Right atrium auricular region (tissue), 2 donors: ENCODE measurements at regions not wholly inside any gene's neighbourhood (a gene's known extent, or its start where the extent isn't known, plus 50 kb on each side); places are given as distances from the start of the nearest gene placed in this dataset.

Experiments used
- DNase-seq: peaks from one replicate; pipeline ENCODE4 v3.0.0-alpha.2; 2019; ENCODE audit warnings: low spot score
- H3K27ac ChIP-seq, 2 donors: fragments of 200-600 bp; sonication (generic); 1 replicate in 1 of 2; 2 replicates in 1 of 2; pipeline ENCODE4 v1.5.1; 2016 to 2019
- H3K27me3 ChIP-seq, 2 donors: fragments of 200-600 bp; sonication (generic); one replicate each; pipeline versions ENCODE4 v1.5.1 to v1.6.0; 2017 to 2019
- H3K36me3 ChIP-seq: fragments of 200-600 bp; sonication (generic); one replicate; pipeline ENCODE4 v1.5.1; 2016
- H3K4me1 ChIP-seq, 2 donors: fragments of 200-600 bp; sonication (generic); one replicate each; pipeline versions ENCODE4 v1.5.1 to v1.6.0; 2017 to 2019
- H3K4me3 ChIP-seq, 2 donors: fragments of 200-600 bp; sonication (generic); 1 replicate in 1 of 2; 2 replicates in 1 of 2; pipeline ENCODE4 v1.5.1; 2017 to 2019; ENCODE audit warnings: mild to moderate bottlenecking in 1 of 2, moderate library complexity in 1 of 2
- H3K9me3 ChIP-seq, 2 donors: fragments of 200-600 bp; sonication (generic); one replicate each; pipeline ENCODE4 v1.5.1; 2019
- TF ChIP-seq, protein P1 (sequence below), 2 donors: fragments of 200-600 bp; sonication (generic); IDR thresholded peaks; one replicate each; pipeline ENCODE4 v1.5.1; 2019; ENCODE audit warnings: antibody characterized with exemption in 2 of 2

- no peak for DNase-seq
- TF ChIP-seq, protein P1, sequence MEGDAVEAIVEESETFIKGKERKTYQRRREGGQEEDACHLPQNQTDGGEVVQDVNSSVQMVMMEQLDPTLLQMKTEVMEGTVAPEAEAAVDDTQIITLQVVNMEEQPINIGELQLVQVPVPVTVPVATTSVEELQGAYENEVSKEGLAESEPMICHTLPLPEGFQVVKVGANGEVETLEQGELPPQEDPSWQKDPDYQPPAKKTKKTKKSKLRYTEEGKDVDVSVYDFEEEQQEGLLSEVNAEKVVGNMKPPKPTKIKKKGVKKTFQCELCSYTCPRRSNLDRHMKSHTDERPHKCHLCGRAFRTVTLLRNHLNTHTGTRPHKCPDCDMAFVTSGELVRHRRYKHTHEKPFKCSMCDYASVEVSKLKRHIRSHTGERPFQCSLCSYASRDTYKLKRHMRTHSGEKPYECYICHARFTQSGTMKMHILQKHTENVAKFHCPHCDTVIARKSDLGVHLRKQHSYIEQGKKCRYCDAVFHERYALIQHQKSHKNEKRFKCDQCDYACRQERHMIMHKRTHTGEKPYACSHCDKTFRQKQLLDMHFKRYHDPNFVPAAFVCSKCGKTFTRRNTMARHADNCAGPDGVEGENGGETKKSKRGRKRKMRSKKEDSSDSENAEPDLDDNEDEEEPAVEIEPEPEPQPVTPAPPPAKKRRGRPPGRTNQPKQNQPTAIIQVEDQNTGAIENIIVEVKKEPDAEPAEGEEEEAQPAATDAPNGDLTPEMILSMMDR (IDR thresholded peaks at IDR 0.05): no peak
- H3K36me3 ChIP-seq: no peaks in the 10 kb centered on the region
- no peaks in the 10 kb centered on the region for H3K9me3 ChIP-seq
- H3K4me1 ChIP-seq: peaks cover 0 to 13% of the 10 kb centered on the region in 2 donors
- no peak overlapping the region for H3K27ac ChIP-seq
- H3K4me3 ChIP-seq: no peak overlapping the region
- H3K27me3 ChIP-seq: no peaks in the 10 kb centered on the region
These were observed 226.3 kb upstream of the PPARGC1A start for GRCh38 chr4:24116107-24116506.

DNA sequence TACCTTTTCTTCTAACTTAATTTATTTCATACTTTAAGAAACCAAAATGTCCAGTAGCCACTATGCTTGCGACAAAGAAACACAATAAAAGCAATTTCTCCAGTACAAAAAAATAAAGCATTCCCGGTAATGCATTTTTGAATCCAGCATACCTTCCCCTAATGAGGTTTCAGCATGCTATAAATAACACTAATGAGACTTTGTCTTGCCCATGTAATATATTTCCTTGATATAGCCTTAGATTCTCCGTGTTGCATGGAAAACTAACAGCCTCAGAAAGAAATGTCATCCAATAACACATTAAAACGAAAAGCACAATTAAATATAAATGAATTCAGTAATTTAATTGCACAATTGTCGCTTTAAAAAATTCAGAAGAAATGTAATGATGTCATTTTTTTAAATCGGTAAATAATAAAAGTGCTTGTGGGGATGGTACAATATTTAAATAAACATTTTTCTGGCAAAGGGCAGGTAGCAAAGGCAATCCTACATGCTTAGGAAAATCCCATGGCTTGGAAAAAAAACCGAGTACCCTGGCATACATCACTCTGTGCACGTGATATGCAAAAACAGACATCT, 225.2 kb upstream of the PPARGC1A start:
- no peaks in the 10 kb centered on the region for H3K9me3 ChIP-seq
- no peak overlapping the region for H3K4me3 ChIP-seq
- no peak overlapping the region for H3K27ac ChIP-seq
- TF ChIP-seq, protein P1 (IDR thresholded peaks at IDR 0.05): no peak
- no peaks in the 10 kb centered on the region for H3K36me3 ChIP-seq
- no peaks in the 10 kb centered on the region for H3K27me3 ChIP-seq
- H3K4me1 ChIP-seq: peaks cover 0 to 13% of the 10 kb centered on the region in 2 donors
- no peak for DNase-seq

DNA sequence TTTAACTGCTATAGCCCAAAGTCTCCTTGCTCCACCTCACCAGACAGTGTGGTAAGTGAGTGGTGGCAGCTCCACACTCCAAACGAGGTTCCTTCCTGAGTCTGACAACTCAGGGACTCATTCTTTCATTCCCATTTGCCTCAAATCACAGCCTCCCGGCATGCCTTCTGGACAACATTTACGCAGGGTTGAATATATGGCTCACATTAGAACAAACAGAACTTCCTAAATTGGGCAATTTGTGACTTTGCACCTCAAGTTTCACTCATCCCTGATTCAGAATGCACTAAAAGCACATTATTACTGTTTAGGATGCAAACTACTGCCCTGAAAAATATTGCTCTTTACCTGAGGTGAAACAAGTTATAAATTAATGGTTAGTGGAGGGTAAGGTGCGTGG, 224.6 kb upstream of the PPARGC1A start:
- Histone ChIP-seq H3K4me1 (peaks cover 0 to 13% of the 10 kb centered on the region in 2 donors), H3K36me3 (no peaks in the 10 kb centered on the region), H3K4me3 (no peak overlapping the region), H3K27me3 (no peaks in the 10 kb centered on the region), H3K9me3 (no peaks in the 10 kb centered on the region), H3K27ac (no peak overlapping the region)
- TF ChIP-seq, protein P1 (IDR thresholded peaks at IDR 0.05): no peak
- DNase-seq: no peak

- TF ChIP-seq, protein P1 (IDR thresholded peaks at IDR 0.05): no peak
- DNase-seq: no peak
- no peaks in the 10 kb centered on the region for H3K36me3 ChIP-seq
- H3K9me3 ChIP-seq: no peaks in the 10 kb centered on the region
- H3K4me3 ChIP-seq: no peak overlapping the region
- no peaks in the 10 kb centered on the region for H3K27me3 ChIP-seq
- H3K4me1 ChIP-seq: peaks cover 0 to 3% of the 10 kb centered on the region in 2 donors
- no peak overlapping the region for H3K27ac ChIP-seq
These were observed 222.6 kb upstream of the PPARGC1A start for GRCh38 chr4:24112466-24112865.

GRCh38 chr4:24108567-24108966, 218.7 kb upstream of the PPARGC1A start:
- DNase-seq: no peak
- Histone ChIP-seq H3K27ac (no peak overlapping the region), H3K4me1 (peaks cover 0 to 15% of the 10 kb centered on the region in 2 donors), H3K36me3 (no peaks in the 10 kb centered on the region), H3K4me3 (no peak overlapping the region), H3K9me3 (no peaks in the 10 kb centered on the region), H3K27me3 (no peaks in the 10 kb centered on the region)
- TF ChIP-seq, protein P1 (IDR thresholded peaks at IDR 0.05): no peak
